ENCODE measurements at regions not wholly inside any gene's neighbourhood (a gene's known extent, or its start where the extent isn't known, plus 50 kb on each side); places are given as distances from the start of the nearest gene placed in this dataset.

- no peak overlapping the region for H3K27ac ChIP-seq
- H3K36me3 ChIP-seq: no peaks in the 10 kb centered on the region
- no peak overlapping the region for H3K4me3 ChIP-seq
- H3K4me1 ChIP-seq: no peaks in the 10 kb centered on the region
- TF ChIP-seq CTCF (IDR thresholded peaks at IDR 0.05): no peak
- no peaks in the 10 kb centered on the region for H3K27me3 ChIP-seq
- DNase-seq (no peak), ATAC-seq (no peak)
- intact Hi-C loops (cut with DNase I): no loop called here
- H3K9me3 ChIP-seq: no peaks in the 10 kb centered on the region
Measured at GRCh38 chrX:155682834-155683233, 70.1 kb upstream of the TMLHE start.

- TF ChIP-seq CTCF (IDR thresholded peaks at IDR 0.05): no peak
Measured at GRCh38 chrX:155679715-155680114, 67.0 kb upstream of the TMLHE start.

DNA sequence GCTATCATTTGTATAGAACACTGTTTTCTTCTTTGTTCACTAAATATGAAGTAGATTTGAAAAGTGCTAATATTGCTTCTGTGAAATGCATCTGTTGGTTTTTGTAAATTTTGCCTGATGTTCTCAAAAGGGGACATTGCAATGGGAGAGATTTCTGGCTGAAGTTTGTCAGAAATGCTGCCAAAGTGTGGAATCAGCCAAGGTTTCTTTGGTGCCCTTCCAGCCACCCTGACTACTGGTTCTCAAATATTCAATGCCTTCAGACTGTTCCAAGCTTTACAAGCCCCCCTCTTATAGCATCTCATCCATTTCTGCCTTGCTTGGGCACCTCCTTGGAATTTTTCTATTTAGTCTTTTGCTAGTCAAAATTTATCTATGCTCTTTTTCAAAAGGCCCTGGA is 60.6 kb upstream of the TMLHE start:
- DNase-seq (no peak), ATAC-seq (no peak)
- no peaks in the 10 kb centered on the region for H3K4me1 ChIP-seq
- H3K27me3 ChIP-seq: no peaks in the 10 kb centered on the region
- H3K27ac ChIP-seq: no peak overlapping the region
- no peaks in the 10 kb centered on the region for H3K36me3 ChIP-seq
- no peak overlapping the region for H3K4me3 ChIP-seq
- TF ChIP-seq CTCF (IDR thresholded peaks at IDR 0.05): no peak
- intact Hi-C loops (cut with DNase I): no loop called here
- H3K9me3 ChIP-seq: no peaks in the 10 kb centered on the region

More at GRCh38 chrX:155679715-155680114, 67.0 kb upstream of the TMLHE start:
- DNase-seq: no peak
- intact Hi-C loops (cut with DNase I): no loop called here
- no peak overlapping the region for H3K4me3 ChIP-seq
- H3K4me1 ChIP-seq: no peaks in the 10 kb centered on the region
- no peaks in the 10 kb centered on the region for H3K36me3 ChIP-seq
- H3K9me3 ChIP-seq: no peaks in the 10 kb centered on the region
- H3K27ac ChIP-seq: no peak overlapping the region
- H3K27me3 ChIP-seq: no peaks in the 10 kb centered on the region
- no peak for ATAC-seq

DNA sequence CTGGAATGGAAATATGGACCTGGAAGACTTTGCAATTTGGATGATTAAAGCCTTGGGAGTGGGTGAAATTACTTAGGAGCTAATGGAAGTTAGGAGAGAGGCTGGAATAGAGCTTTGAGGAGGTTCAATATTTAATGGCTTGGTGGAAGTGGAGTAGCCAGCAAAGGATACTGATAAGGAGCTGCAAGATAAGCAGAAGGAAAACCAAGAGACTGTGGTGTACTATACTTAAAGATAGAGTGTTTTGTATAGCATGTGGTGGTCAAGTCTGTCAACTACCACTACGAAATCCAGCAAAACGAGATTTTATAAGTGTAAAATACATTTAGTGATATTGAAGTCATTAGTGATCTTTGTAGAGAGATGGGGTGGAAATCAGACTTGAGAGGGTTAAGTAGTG is 54.0 kb upstream of the TMLHE start:
- no peak for TF ChIP-seq CTCF (IDR thresholded peaks at IDR 0.05)
- DNase-seq (no peak), ATAC-seq (no peak)
- H3K27ac ChIP-seq: no peak overlapping the region
- H3K36me3 ChIP-seq: no peaks in the 10 kb centered on the region
- no peak overlapping the region for H3K4me3 ChIP-seq
- H3K9me3 ChIP-seq: peaks cover 0 to 4% of the 10 kb centered on the region in 2 donors
- H3K4me1 ChIP-seq: no peaks in the 10 kb centered on the region
- H3K27me3 ChIP-seq: no peaks in the 10 kb centered on the region
- intact Hi-C loops (cut with DNase I): no loop called here

Measured in left lung (tissue), 4 donors.